Stimulated activated CD4-positive, alpha-beta T cell treated with anti-CD3 and anti-CD28 coated beads, Interleukin-4, amount 100 ng/mL, for 1 hour (primary cell): ENCODE measurements at regions not wholly inside any gene's neighbourhood (a gene's known extent, or its start where the extent isn't known, plus 50 kb on each side); places are given as distances from the start of the nearest gene placed in this dataset.
"Not testable (repeated sequence)": the region's sequence is repeated elsewhere in the genome, so short reads cannot be mapped to it uniquely, and the experiment has no call there.

Source experiments
- DNase-seq: peaks from one replicate; pipeline ENCODE4 v3.0.0-alpha.2; 2020

- DNase-seq, result peak; percentile 24
These were observed 85.4 kb upstream of the OLIG2 start for GRCh38 chr21:32940079-32941014.

GRCh38 chr21:32941263-32941662 lies 84.5 kb upstream of the OLIG2 start:
- no peak for DNase-seq

- DNase-seq, result no peak
These were observed 79.1 kb upstream of the OLIG2 start for GRCh38 chr21:32946654-32947053.

- DNase-seq, result no peak
These were observed 78.0 kb upstream of the OLIG2 start for GRCh38 chr21:32947736-32948135.

- no peak for DNase-seq
These were observed 76.0 kb upstream of the OLIG2 start for GRCh38 chr21:32949701-32950100.

GRCh38 chr21:32951041-32951440 lies 74.7 kb upstream of the OLIG2 start:
- no peak for DNase-seq

GRCh38 chr21:32954353-32954752 lies 71.4 kb upstream of the OLIG2 start:
- DNase-seq, result no peak

GRCh38 chr21:32955311-32956060 lies 70.2 kb upstream of the OLIG2 start:
- no peak for DNase-seq

- no peak for DNase-seq
These were observed 69.6 kb upstream of the OLIG2 start for GRCh38 chr21:32956061-32956656.

GRCh38 chr21:32957545-32957944 lies 68.2 kb upstream of the OLIG2 start:
- DNase-seq, result no peak

- DNase-seq, result no peak
These were observed 67.3 kb upstream of the OLIG2 start for GRCh38 chr21:32958288-32959002.

GRCh38 chr21:32962268-32962667 lies 63.5 kb upstream of the OLIG2 start:
- DNase-seq, result no peak

GRCh38 chr21:32965129-32965680 lies 60.5 kb upstream of the OLIG2 start:
- no peak for DNase-seq

- no peak for DNase-seq
These were observed 59.6 kb upstream of the OLIG2 start for GRCh38 chr21:32966120-32966519.

- DNase-seq, result not testable (repeated sequence)
These were observed 57.6 kb upstream of the OLIG2 start for GRCh38 chr21:32968103-32968502.

GRCh38 chr21:32974653-32975052 lies 51.1 kb upstream of the OLIG2 start:
- no peak for DNase-seq

GRCh38 chr21:32975811-32976431 lies 49.8 kb upstream of the OLIG2 start:
- no peak for DNase-seq
